AG04450 (cell line): ENCODE measurements at regions not wholly inside any gene's neighbourhood (a gene's known extent, or its start where the extent isn't known, plus 50 kb on each side); places are given as distances from the start of the nearest gene placed in this dataset.

Experiments
- CTCF ChIA-PET: fragments of 300-600, 350-600 bp; formaldehyde crosslinking; extraction: SDS; loops from one replicate; lab custom pipeline; 2022; ENCODE audit warnings: antibody characterized with exemption, inconsistent platforms; lab: Charles Lee
- POLR2A ChIA-PET: fragments of 350-600 bp; formaldehyde crosslinking; extraction: SDS; loops from one replicate; lab custom pipeline; 2021; ENCODE audit warnings: antibody characterized with exemption, inconsistent platforms; lab: Yijun Ruan, JAX
- DNase-seq: peaks from one replicate; pipeline ENCODE4 v3.0.0-alpha.2; 2011; ENCODE audit warnings: low read depth, low spot score
- H3K27ac ChIP-seq: one replicate; pipeline ENCODE4 v1.5.1; 2012; ENCODE audit warnings: low read depth, low read length, control low read depth
- H3K27me3 ChIP-seq: one replicate; pipeline ENCODE4 v1.6.0; 2012; ENCODE audit warnings: low read length; ENCODE audit not compliant: control insufficient read depth, insufficient read depth
- H3K4me3 ChIP-seq: 2 replicates; pipeline ENCODE4 v1.5.1; 2011; ENCODE audit warnings: mild to moderate bottlenecking, low read depth, low read length, control low read depth
- H3K9me3 ChIP-seq: 2 replicates; pipeline ENCODE4 v1.5.1; 2012; ENCODE audit warnings: low read length; ENCODE audit not compliant: control insufficient read depth, insufficient read depth
- TF ChIP-seq, protein P1 (sequence below): IDR thresholded peaks from 2 replicates; pipeline ENCODE4 v1.5.1; 2011; ENCODE audit warnings: low read depth, low read length, control low read depth, inconsistent platforms

- TF ChIP-seq, protein P1, sequence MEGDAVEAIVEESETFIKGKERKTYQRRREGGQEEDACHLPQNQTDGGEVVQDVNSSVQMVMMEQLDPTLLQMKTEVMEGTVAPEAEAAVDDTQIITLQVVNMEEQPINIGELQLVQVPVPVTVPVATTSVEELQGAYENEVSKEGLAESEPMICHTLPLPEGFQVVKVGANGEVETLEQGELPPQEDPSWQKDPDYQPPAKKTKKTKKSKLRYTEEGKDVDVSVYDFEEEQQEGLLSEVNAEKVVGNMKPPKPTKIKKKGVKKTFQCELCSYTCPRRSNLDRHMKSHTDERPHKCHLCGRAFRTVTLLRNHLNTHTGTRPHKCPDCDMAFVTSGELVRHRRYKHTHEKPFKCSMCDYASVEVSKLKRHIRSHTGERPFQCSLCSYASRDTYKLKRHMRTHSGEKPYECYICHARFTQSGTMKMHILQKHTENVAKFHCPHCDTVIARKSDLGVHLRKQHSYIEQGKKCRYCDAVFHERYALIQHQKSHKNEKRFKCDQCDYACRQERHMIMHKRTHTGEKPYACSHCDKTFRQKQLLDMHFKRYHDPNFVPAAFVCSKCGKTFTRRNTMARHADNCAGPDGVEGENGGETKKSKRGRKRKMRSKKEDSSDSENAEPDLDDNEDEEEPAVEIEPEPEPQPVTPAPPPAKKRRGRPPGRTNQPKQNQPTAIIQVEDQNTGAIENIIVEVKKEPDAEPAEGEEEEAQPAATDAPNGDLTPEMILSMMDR, result no peak
- no peak overlapping the region for H3K27ac ChIP-seq
- ChIA-PET POLR2A (no interaction called here), CTCF (no interaction called here)
- H3K4me3 ChIP-seq, result no peak overlapping the region
- no peaks in the 10 kb centered on the region for H3K9me3 ChIP-seq
- DNase-seq, result no peak
- peaks cover 51% of the 10 kb centered on the region for H3K27me3 ChIP-seq
Observed at GRCh38 chr18:49669403-49669802, 107.5 kb downstream of the LIPG start.

- no peaks in the 10 kb centered on the region for H3K9me3 ChIP-seq
- DNase-seq, result no peak
- CTCF ChIA-PET, result no interaction called here
- TF ChIP-seq, protein P1, result no peak
- no peak overlapping the region for H3K27ac ChIP-seq
- H3K27me3 ChIP-seq, result peaks cover 48% of the 10 kb centered on the region
- POLR2A ChIA-PET, result no interaction called here
- no peak overlapping the region for H3K4me3 ChIP-seq
Observed at GRCh38 chr18:49668574-49669275, 106.9 kb downstream of the LIPG start.

GRCh38 chr18:49667462-49667861, 105.6 kb downstream of the LIPG start:
- TF ChIP-seq, protein P1, result no peak
- Histone ChIP-seq H3K9me3 (no peaks in the 10 kb centered on the region), H3K4me3 (no peak overlapping the region), H3K27ac (no peak overlapping the region), H3K27me3 (peaks cover 39% of the 10 kb centered on the region)
- no peak for DNase-seq
- CTCF ChIA-PET, result no interaction called here
- POLR2A ChIA-PET, result no interaction called here

- peaks cover 37% of the 10 kb centered on the region for H3K27me3 ChIP-seq
- no peaks in the 10 kb centered on the region for H3K9me3 ChIP-seq
- no peak for DNase-seq
- TF ChIP-seq, protein P1, result no peak
- no peak overlapping the region for H3K27ac ChIP-seq
- CTCF ChIA-PET, result no interaction called here
- no peak overlapping the region for H3K4me3 ChIP-seq
- POLR2A ChIA-PET, result no interaction called here
Observed at GRCh38 chr18:49666045-49666775, 104.4 kb downstream of the LIPG start.
